ENCODE measurements at regions not wholly inside any gene's neighbourhood (a gene's known extent, or its start where the extent isn't known, plus 50 kb on each side); places are given as distances from the start of the nearest gene placed in this dataset.
"Not testable (repeated sequence)": the region's sequence is repeated elsewhere in the genome, so short reads cannot be mapped to it uniquely, and the experiment has no call there.

- ATAC-seq (ENCODE audit: poor library complexity); DNase-seq; intact Hi-C loops (cut with DNase I): not testable (repeated sequence)
These were observed 603.8 kb downstream of the TTLL7 start for GRCh38 chr1:83395130-83395529.

GRCh38 chr1:83386946-83387345 is 612.0 kb downstream of the TTLL7 start:
- intact Hi-C loops (cut with DNase I); ATAC-seq (ENCODE audit: poor library complexity); DNase-seq: not testable (repeated sequence)

- DNase-seq; intact Hi-C loops (cut with DNase I); ATAC-seq (ENCODE audit: poor library complexity): not testable (repeated sequence)
These were observed 615.8 kb downstream of the TTLL7 start for GRCh38 chr1:83383107-83383506.

- ATAC-seq (ENCODE audit: poor library complexity); intact Hi-C loops (cut with DNase I); DNase-seq: not testable (repeated sequence)
These were observed 625.9 kb downstream of the TTLL7 start for GRCh38 chr1:83373018-83373417.

GRCh38 chr1:83369853-83370252 is 629.1 kb downstream of the TTLL7 start:
- ATAC-seq (ENCODE audit: poor library complexity); intact Hi-C loops (cut with DNase I); DNase-seq: not testable (repeated sequence)

GRCh38 chr1:83365320-83365719 is 633.6 kb downstream of the TTLL7 start:
- DNase-seq; intact Hi-C loops (cut with DNase I); ATAC-seq (ENCODE audit: poor library complexity): not testable (repeated sequence)

- ATAC-seq (ENCODE audit: poor library complexity); DNase-seq; intact Hi-C loops (cut with DNase I): not testable (repeated sequence)
These were observed 653.6 kb downstream of the TTLL7 start for GRCh38 chr1:83345375-83345774.

GRCh38 chr1:83343767-83344166 is 655.2 kb downstream of the TTLL7 start:
- DNase-seq; ATAC-seq (ENCODE audit: poor library complexity); intact Hi-C loops (cut with DNase I): not testable (repeated sequence)

- DNase-seq; ATAC-seq (ENCODE audit: poor library complexity); intact Hi-C loops (cut with DNase I): not testable (repeated sequence)
These were observed 655.9 kb downstream of the TTLL7 start for GRCh38 chr1:83342995-83343394.

- DNase-seq; ATAC-seq (ENCODE audit: poor library complexity); intact Hi-C loops (cut with DNase I): not testable (repeated sequence)
These were observed 666.6 kb downstream of the TTLL7 start for GRCh38 chr1:83332308-83332707.

GRCh38 chr1:83318366-83318765 is 680.6 kb downstream of the TTLL7 start:
- intact Hi-C loops (cut with DNase I): no loop called here
- ATAC-seq (ENCODE audit: poor library complexity): no peak
- DNase-seq: no peak

- intact Hi-C loops (cut with DNase I); ATAC-seq (ENCODE audit: poor library complexity); DNase-seq: not testable (repeated sequence)
These were observed 683.5 kb downstream of the TTLL7 start for GRCh38 chr1:83315446-83315845.

GRCh38 chr1:83310161-83310560 is 688.8 kb downstream of the TTLL7 start:
- intact Hi-C loops (cut with DNase I); DNase-seq; ATAC-seq (ENCODE audit: poor library complexity): not testable (repeated sequence)

- ATAC-seq (ENCODE audit: poor library complexity); intact Hi-C loops (cut with DNase I); DNase-seq: not testable (repeated sequence)
These were observed 689.9 kb downstream of the TTLL7 start for GRCh38 chr1:83309035-83309434.

GRCh38 chr1:83306811-83307210 is 692.1 kb downstream of the TTLL7 start:
- intact Hi-C loops (cut with DNase I); DNase-seq; ATAC-seq (ENCODE audit: poor library complexity): not testable (repeated sequence)

- ATAC-seq (ENCODE audit: poor library complexity); intact Hi-C loops (cut with DNase I); DNase-seq: not testable (repeated sequence)
These were observed 703.3 kb downstream of the TTLL7 start for GRCh38 chr1:83295594-83295993.

GRCh38 chr1:83287391-83287790 is 711.5 kb downstream of the TTLL7 start:
- intact Hi-C loops (cut with DNase I); DNase-seq: not testable (repeated sequence)

GRCh38 chr1:83274656-83275055 is 724.3 kb downstream of the TTLL7 start:
- DNase-seq; ATAC-seq (ENCODE audit: poor library complexity); intact Hi-C loops (cut with DNase I): not testable (repeated sequence)

More at GRCh38 chr1:83287391-83287790, 711.5 kb downstream of the TTLL7 start:
- not testable (repeated sequence) for ATAC-seq (ENCODE audit: poor library complexity)

GRCh38 chr1:83272484-83272883 is 726.4 kb downstream of the TTLL7 start:
- intact Hi-C loops (cut with DNase I); ATAC-seq (ENCODE audit: poor library complexity); DNase-seq: not testable (repeated sequence)

GRCh38 chr1:83271834-83272233 is 727.1 kb downstream of the TTLL7 start:
- DNase-seq; ATAC-seq (ENCODE audit: poor library complexity); intact Hi-C loops (cut with DNase I): not testable (repeated sequence)
